ENCODE measurements at regions not wholly inside any gene's neighbourhood (a gene's known extent, or its start where the extent isn't known, plus 50 kb on each side); places are given as distances from the start of the nearest gene placed in this dataset.

GRCh38 chr9:108526518-108526917 is 329.3 kb downstream of the ACTL7B start:
- TF ChIP-seq CTCF (IDR thresholded peaks at IDR 0.05) (no peak), ZFX (IDR thresholded peaks at IDR 0.05; ENCODE audit: borderline replicate concordance) (no peak)

Measured in 22Rv1 (cell line).